Stimulated activated CD4-positive, alpha-beta T cell treated with anti-CD3 and anti-CD28 coated beads, Interleukin-4, amount 100 ng/mL, for 24 hours (primary cell): ENCODE measurements at regions not wholly inside any gene's neighbourhood (a gene's known extent, or its start where the extent isn't known, plus 50 kb on each side); places are given as distances from the start of the nearest gene placed in this dataset.

Experiments used
- DNase-seq: peaks from one replicate; pipeline ENCODE4 v3.0.0-alpha.2; 2020

DNA sequence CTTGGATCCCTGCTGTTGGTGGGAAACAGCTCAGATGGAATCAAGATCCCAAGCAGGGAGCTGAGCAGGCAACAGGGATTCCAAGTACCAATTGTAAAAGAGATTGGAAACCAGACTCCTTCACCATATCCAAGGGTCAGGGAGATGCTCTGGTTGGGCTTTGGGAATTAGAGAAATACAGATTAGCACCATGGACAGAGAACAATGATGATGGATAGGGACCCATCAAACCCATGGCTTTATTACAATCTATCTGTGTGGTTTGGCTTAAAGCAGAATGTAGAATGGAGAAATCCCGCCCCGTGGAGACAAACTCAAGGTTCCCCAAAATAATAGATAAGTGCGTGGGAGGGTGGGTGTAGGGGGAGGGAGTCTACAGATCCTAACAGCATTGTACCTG lies 120.7 kb upstream of the CSF3R start:
- no peak for DNase-seq

DNA sequence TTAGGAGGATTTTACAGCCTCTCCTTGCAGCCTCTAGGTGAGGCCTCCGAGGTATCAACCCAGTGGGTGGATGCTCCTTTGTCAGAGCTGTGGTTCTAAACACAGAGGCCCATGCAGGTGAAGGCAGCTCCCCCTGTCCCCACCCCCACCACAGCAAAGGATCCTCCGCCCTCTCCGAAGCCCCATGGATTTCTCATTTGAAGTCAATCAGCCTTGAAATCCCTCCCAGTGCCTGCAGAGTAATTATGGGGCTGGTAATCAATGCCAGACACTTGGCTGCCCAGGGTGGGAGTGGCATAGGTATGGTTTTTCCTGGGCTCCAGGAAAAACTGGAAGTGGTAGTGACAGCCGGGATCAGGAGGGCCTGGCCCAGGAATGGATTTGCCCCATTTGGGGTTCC lies 119.5 kb upstream of the CSF3R start:
- no peak for DNase-seq

DNA sequence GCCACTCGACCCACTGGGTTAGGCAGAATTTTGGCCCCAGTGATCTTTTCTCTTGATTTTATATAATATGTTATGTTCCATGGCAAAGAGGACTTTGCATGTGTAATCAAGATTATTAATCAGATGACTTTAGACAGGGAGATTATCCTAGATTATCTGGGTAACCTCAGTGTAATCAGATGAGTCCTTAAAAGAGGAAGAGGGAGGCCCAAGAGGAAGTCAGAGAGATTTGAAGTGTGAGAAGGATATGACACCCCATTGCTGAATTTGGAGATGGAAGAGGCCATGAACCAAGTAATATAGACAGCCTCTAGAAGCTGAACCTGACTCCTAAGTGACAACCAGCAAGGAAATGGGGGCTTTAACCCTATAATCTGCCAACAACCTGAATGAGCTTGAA lies 117.1 kb upstream of the CSF3R start:
- no peak for DNase-seq

DNA sequence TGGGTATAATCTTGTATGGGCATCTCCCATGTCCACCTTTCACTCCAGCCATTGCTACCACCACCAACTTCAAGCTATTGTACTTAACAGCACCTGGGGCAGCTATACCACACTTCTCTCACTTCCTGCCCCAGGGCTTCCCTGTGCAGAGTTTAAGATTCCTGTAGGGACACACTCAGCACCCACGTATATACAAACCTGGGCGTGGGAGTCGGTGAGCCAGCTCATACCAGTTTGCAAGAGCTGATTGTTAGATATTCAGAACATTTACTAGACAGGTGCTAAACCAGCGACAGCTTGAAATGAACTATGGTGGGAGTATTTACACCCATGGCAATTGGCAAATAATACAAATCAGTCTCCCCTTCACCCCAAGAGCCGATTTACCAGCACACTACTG lies 114.8 kb upstream of the CSF3R start:
- DNase-seq: no peak

DNA sequence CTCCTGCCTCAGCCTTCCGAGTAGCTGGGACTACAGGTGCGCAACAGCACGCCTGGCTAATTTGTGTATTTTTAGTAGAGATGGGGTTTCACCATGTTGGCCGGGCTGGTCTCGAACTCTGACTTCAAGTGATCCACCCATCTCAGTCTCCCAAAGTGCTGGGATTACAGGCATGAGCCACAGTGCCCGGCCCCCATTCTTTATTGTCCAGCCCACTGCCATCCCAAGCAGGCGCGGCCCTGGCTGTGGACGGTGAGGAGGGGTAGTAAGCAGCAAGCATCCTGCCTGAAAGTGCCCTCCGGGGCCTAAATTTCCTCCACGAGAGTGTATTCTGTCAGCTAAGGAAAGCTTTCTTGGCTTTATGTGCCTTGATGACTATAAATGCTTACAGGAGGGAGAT lies 113.2 kb upstream of the CSF3R start:
- no peak for DNase-seq

DNA sequence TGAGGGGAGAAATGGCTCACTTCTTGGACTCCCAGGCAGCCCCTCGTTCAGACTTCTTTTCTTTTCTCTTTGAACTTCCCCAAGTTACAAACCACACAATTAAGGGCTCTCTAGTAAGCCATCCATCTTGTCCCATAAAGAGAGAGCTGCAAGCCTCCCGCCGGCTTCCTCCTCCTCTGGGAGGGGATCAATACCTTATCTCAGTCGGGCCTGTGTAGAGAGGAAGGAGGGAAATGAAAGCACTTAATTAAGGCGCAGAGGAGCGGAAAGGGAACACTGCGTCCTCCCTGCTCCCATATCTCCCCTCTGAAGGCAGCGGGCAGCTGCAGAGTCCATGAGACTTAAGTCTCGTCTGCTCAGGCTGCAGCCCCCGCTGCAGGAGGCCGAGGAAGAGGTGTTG lies 112.6 kb upstream of the CSF3R start:
- no peak for DNase-seq

DNA sequence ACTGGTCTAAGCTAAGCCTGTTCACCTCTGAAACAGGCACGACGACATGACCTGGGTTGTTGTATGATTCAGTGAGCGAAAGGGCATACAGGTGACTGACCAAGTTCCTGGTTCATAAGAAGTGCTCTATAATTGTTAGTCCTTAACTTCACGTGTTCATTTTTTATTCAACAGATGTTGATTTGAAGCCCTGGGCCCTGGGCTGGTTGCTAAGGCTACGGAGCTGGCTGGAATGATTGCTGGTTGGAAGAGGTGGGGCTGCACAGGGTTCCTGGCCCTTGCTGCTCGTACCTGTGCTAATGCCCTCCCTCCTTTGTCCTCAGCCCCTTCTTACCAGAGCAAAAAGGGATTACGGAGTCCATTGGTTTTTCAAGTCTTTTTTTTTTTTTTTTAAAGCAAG lies 111.3 kb upstream of the CSF3R start:
- DNase-seq: no peak

DNA sequence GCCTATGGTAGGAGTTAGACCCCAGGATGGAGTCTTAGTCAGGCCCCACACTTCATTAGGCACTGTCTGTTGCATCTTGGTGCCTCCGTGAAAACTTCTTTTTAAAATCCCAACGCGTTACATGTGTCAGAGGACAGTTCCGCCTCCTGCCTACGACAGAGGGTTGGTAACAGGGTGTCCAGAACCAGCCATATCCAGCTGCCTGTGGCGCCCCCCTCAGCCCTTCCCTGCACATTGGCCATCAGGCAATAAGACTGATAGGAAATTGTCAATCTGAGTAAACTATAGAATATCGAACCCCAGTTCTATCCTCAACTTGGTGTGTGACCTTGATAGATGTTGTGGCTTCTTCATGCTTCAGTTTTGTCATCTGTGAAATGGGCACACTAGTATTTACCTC lies 108.6 kb upstream of the CSF3R start:
- no peak for DNase-seq

DNA sequence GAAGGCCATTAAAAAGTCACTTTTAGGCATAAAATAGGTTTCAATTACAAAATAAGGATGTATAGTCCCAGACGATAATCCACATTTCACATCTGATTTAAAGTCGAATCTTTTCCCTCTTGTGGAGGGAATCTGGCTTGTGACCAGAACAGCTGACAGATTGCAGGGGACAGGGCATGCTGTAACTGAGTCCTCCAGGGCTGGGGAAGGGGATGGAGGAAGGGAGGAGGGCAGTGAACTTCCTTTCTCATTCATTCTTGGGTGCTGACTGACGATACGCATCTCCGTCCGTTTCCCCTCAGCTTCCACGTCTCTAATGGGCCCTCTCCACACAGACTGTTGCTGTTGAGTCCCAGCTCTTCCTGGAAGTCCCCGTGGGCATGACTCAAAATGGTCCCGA lies 108.1 kb upstream of the CSF3R start:
- DNase-seq: no peak

DNA sequence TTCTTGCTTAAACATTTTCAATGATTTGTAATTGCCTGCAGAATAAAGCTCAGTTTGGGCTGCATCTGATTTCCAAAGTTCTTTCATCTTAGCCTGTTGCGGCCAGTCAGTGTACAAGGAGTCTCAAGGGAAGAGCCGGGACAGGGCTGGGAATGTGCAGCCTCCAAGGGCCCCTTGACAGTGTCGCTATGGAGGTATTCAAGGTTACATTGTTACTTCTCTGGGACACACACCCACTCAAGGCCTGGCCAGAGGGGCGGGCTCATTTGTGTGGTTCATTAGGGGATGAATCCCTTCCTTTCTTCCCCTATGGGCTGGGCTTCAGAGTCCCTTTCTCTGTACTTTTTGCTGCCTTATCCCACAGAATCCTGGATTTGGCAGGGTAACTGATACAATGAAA lies 107.6 kb upstream of the CSF3R start:
- no peak for DNase-seq

DNA sequence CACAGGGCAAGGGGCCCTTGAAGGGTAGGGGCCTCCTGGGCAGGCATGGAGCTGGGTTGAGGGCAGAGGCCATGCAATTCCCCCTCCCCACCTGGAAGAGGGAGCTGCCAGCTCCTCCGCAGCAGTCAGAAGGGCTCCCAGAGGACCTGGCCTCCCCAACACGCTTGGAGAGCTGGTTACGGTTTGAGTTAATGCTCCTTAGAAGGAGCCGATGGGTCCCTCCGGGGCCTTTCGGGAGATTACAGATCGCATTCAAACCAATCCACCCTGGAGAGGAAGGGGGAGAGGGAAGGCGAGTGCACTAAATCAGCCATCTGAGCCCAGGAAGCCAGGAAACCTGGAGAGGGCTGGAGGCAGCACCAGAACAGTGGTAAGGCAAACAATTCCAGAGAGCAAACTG lies 106.3 kb upstream of the CSF3R start:
- DNase-seq: no peak

DNA sequence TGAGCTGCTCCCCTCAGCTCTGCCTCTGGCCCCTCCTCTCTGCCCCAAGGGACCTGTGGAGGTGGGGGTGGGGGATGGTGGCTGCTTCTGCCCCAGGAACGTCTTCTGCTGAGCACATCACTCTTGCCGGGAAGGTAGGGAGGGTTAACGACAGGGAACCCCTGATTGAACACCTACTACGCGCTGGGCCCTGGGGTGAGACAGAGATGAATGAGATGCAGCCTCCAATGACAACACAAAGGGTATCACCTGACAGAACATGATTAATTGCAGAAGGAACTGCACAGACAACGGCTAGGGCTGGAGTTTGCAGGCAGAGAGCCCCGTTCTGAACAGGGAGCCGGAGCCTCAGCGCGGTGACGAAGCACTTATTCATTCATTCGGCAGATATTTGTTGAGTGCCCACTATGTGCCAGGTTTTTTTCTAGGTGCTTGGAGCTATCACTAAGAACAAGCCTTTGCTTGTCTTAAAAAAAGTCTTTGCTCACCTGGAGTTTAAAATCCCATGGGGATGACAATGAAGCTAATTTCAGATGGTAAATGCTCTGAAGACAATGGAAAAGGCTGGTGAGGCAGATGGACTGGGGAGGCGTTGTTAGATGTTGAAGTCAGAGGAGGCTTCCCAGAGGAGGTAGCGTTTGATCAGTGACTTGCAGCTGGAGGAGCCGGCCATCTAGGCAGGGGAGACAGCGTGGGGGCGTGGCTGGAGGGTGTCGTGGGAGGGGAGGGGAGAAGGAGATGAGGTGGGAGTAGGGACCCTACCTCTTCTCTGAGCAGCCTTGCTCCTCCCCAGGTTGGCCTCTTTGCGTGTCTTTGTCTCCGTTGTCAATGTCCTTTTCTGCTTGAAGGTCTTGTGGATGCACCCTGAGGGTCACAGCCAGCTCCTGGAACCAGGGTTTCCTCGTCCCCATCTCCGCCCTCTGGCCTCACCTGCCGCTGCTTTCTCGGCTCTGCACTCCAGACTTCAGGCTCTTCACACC lies 103.1 kb upstream of the CSF3R start:
- no peak for DNase-seq

DNA sequence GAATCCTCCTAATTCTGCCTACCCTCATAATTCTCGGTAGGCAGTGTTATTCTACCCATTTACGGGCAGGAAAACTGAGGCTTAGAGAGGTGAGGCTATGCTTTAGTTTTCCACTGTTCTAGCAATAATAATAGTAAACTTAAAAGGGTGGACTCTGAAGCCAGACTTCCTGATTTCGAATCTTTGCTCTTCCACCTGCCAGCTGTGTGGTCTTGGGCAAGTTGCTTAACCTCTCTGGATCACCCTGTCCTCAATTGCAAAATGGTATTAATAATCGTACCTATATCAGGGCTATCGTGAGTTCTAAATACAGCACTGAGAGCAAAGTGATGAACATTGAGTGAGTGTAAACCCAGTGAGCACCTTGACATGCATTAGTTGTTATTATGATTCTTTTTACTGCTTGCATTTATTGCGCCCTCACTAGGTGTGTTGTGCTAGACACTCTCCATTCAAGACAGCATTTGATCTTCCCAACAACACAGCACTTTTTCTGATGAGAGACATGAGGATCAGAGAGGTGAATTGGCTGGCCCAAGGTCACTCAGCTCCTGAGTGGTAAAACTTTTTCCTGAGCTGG lies 102.3 kb upstream of the CSF3R start:
- DNase-seq: no peak

DNA sequence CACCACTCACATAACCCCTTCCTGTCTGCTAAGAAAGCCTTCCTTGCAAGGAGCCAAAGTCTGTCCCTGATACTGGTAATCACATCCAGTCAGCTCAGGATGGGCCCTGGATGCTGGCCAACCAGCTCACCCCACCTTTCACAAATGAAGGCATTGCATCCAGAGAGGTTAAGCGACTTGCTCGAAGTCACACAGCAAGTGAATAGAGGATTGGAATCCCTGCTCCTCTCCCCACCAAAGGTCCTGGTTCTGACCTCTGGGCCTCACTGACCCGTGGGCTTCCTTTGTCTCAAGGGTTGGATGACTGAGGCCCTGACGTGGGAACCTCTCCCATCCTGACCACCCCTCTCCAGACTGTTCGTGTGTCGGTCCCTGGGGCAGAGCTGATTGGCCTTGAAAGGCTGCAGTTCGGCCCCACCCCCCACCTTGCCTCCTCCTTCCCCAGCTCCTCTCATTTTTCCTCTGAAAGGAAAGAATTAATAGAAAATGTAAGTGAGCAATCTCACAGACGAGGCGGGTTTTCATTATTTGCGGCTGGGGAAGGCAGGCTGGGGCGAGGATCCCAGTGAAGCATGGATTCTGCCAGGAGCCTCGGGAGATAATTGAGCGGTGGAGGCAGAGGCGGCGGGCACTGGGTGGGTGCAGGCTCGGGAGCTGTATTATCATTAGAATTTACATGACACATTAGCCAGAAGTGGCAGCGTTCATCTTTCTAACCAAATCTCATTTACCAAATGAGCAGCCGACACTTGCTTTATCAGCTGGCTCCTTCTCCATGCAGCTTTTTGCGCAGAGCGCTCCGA lies 101.5 kb upstream of the CSF3R start:
- DNase-seq: no peak

DNA sequence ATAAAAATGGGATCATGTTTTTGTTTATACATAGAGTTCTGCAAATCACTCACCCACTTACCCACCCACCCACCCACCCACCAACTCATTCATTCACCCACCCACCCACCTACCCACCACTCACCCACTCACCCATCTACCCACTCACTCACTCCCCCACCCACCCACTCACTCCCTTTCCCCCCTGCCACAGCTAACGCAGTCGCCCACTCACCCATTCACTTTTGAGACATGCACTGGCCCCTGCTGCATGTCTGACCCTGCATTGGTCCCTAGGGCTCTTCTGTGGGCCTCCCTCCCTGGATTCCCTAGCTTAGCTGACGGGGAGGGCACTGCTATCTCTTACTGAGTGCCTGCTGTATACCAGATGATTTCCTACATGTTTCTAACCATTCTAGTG lies 100.4 kb upstream of the CSF3R start:
- DNase-seq: no peak

DNA sequence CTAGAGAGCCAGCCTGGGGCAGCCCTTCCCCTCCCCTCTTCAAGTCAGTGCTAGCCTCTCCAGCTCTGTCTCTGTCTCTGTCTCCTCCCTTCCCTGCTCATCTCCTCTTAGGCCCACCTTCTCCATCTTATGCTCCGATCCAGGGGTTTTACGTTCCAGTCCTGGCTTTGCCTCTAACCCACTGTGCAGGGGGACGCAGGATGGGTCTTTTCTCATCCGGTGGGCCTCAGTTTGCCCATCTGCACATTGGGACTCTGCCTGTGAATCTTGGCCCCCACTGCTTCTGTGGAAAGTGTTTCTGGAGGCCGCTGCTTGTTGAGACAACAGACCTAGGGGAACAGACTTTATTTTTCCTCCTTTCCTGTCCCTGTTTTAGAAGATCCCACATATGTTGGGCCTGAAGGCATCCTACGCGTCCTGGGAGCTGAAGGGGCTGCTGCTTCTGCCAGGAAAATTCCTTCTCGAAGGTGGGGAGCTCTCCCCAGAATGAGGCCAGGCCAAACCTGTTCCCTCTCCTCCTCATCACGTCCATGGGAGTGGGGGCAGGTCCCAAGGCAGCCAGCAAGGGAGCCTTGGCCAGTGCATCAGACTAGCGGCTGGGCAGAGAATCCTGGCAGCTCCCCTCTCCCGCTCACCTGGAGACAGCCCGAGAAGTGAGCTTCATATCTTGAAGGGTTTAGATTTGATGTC lies 99.5 kb upstream of the CSF3R start:
- no peak for DNase-seq

DNA sequence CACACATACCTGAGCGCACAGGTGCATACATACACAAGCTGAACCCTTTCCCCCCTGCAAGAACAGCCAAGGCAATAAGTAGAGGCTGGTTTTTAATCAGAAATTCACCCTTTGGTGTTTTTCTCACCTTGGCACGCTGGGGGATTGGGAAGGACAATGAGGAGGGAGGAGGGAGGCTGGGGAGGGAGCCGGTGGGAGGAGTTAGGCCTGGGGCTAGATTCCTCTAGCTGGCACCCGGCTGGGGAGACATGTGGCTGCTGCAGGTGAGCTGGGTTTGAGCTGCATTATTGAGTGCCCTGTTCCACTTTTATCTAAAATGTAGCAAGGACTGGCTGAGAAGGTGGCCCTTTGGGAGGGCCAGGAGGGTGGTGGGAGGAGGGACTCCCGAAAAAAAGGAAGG lies 97.8 kb upstream of the CSF3R start:
- DNase-seq: no peak

DNA sequence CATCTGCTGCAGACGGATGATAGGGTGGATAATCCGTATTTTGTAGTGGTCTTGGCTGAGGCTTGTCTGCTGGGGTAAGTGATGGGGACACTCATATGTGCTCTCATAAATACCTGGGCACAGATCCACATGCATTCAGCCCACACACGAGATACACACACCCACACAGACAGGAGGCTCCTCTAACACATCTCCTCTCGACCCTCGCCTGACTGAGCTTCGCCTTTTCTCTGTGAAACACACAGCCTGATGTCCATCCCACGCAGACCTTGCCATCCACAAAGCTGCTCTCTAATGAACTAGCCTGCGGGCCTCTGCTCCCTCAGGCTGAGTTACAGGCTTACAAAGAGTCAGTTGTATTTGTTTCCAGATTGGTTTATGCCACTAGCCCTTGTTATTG lies 96.3 kb upstream of the CSF3R start:
- no peak for DNase-seq

DNA sequence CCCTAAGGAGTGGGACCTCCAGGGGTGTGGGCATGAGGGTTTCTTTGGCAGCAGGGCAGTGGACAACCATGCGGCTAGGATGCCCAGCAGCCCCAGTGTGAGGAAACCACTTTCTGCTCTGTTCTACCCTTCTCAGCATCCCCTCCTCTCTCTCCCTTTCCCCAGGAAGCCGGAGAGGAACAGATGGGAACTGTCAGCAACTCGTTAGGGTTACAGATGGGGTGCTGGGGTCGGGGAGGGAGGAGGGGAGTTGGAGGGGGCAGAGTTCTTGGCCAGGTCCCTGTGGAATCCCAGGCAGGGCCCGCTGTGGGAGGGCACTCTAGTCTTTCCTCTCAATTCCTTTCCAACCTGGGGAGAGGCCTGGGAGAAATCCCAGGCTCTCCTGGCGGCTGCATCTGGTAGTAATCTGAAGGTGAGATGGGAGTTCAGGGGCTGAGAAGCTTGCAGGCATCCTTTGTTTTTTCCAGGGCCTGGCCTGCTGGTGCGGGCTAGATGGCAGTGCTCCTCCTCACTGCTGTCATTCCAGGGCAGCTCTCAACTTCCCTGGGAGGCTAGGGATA lies 93.9 kb upstream of the CSF3R start:
- DNase-seq: no peak

DNA sequence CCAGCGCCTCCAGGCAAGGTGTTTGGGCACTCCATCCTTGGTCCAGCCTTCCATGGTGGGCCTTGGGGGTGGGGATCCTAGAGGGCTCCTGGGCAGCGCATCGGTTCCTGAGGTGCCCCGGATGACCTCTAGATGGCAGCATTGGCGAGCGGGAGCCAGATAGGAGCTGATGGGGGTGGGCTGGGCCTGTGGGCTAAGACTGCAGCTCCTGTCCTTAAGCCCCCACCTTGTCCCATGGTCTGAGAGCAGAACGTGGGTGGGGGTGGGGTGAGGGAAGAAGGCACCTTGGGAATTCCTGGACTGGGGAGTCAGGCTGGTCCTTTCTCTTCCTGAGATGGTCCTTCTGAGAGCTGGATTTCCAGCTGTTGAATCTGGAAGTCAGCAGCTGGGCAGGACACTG lies 93.4 kb upstream of the CSF3R start:
- DNase-seq: peak; percentile 59

DNA sequence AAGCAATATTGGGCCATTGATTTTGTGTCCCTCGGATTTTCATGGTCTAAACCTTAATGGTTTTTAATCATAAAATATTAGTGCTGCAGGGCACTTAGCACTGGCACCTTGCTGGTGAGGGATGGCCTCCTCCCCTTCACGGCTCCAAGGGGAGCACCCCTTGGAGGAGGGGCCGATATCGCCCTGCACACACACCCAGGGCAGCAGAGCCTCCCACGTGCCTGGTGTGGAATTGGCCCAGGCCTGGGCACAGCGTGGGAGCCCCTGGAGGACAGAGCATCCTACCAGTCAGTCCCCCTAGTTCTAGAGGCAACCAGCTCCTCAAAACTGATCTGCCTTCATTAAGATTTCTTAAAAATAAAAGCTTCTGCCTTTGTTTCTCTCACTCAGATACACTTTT lies 90.7 kb upstream of the CSF3R start:
- no peak for DNase-seq

DNA sequence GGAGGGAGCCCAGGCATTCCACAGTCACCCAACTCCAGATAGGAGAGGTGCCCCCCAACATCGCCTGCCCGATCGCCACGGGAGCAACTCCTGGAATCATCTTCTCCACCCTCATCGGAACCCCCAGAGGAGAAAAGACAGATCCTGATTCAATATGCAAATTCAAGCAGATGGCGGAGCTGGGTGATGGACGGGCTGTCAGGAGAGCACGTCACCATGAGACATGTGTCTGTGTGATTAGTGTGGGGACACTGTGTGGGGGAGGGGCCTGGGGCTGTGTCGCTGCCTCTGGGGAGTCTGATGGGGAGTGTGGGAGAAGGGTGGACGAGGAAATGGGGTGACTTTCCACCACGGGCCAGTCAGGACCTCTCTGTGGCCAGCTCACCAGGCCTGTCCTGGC lies 90.2 kb upstream of the CSF3R start:
- no peak for DNase-seq

DNA sequence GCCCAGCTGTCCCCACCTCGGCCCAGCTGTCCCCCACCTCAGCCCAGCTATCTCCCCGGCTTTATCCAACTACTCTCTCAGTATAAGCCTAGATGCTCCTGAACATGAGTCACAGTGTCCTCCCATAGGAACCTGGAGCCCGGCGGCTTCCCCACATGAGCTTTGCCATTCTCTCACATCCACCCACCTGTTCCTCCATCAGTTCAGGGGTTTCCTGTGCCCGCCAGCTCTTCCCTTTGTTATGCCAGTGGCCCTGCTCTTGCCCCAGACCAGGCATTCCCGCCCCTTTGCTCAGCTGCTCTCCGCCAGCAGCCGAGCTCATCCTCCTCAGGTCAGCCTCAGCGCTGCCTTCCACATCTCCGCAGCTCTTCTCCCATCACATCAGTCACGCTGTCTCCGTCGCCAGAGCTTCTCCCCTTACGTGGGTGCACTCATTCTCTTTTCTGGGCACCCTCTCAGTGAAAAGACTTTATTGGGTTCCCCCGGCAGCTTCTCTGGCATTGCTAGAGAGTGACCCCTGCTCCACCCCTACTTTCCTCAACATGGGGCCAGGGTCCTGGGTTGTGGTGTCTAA lies 89.5 kb upstream of the CSF3R start:
- DNase-seq: no peak
